SK-N-SH treated with all-trans-retinoic acid at 6 μM for 48 hours (cell line): ENCODE measurements at regions not wholly inside any gene's neighbourhood (a gene's known extent, or its start where the extent isn't known, plus 50 kb on each side); places are given as distances from the start of the nearest gene placed in this dataset.

ENCODE experiments used
- BACH2 ChIP-seq: fragments of 250-450 bp; sonication (Bioruptor Pico); IDR thresholded peaks from 2 replicates; pipeline ENCODE4 v1.9.0; 2021; ENCODE audit warnings: mild to moderate bottlenecking, borderline replicate concordance
- POU6F1 ChIP-seq: fragments of 250-450 bp; sonication (Bioruptor Pico); IDR thresholded peaks from 2 replicates; pipeline ENCODE4 v1.8.0; 2021; ENCODE audit warnings: low read depth, mild to moderate bottlenecking, moderate library complexity, borderline replicate concordance
- SNAI2 ChIP-seq: fragments of 250-450 bp; sonication (Bioruptor Pico); IDR thresholded peaks from 2 replicates; pipeline ENCODE4 v1.5.0; 2020; ENCODE audit warnings: mild to moderate bottlenecking, moderate library complexity
- ZNF565 ChIP-seq: fragments of 450-650 bp; formaldehyde crosslinking; conservative IDR thresholded peaks from 2 replicates; pipeline ENCODE4 v1.5.0; 2020; ENCODE audit warnings: low read depth, mild to moderate bottlenecking, moderate library complexity
- ZNF8 ChIP-seq: fragments of 450-650 bp; formaldehyde crosslinking; IDR thresholded peaks from 2 replicates; pipeline ENCODE4 v1.5.0; 2020; ENCODE audit warnings: mild to moderate bottlenecking, moderate library complexity
- TF ChIP-seq, protein P1 (sequence below): fragments of 250-450 bp; sonication (Bioruptor Pico); IDR thresholded peaks from 2 replicates; pipeline ENCODE4 v1.8.0; 2020; ENCODE audit warnings: mild to moderate bottlenecking, moderate library complexity, borderline replicate concordance
- TF ChIP-seq, protein P2 (sequence below): fragments of 250-450 bp; sonication (Bioruptor Pico); IDR thresholded peaks from 2 replicates; pipeline ENCODE4 v1.5.1; 2021; ENCODE audit warnings: mild to moderate bottlenecking, moderate library complexity

DNA sequence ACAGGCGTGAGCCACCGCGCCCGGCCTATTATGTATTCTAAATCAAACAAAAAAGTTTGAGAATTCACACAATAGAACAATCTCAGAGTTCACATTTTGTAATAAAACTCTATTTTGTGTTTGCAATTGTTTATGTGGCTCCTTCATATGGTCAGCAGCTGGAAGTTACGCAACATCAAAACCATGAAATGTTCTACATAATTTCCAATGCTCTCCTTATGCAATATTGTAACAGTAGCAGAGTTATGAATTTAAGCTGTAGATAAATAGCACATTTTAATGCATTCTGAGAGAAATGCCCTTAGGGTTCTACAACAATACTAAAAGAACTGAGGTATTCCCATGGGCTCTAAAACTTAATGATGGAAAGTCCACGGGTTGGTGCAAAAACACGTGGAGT is 62.3 kb upstream of the COL11A1 start:
- TF ChIP-seq, protein P1, sequence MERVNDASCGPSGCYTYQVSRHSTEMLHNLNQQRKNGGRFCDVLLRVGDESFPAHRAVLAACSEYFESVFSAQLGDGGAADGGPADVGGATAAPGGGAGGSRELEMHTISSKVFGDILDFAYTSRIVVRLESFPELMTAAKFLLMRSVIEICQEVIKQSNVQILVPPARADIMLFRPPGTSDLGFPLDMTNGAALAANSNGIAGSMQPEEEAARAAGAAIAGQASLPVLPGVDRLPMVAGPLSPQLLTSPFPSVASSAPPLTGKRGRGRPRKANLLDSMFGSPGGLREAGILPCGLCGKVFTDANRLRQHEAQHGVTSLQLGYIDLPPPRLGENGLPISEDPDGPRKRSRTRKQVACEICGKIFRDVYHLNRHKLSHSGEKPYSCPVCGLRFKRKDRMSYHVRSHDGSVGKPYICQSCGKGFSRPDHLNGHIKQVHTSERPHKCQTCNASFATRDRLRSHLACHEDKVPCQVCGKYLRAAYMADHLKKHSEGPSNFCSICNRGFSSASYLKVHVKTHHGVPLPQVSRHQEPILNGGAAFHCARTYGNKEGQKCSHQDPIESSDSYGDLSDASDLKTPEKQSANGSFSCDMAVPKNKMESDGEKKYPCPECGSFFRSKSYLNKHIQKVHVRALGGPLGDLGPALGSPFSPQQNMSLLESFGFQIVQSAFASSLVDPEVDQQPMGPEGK (CRISPR knock-in tag) = no peak
- TF ChIP-seq, protein P2, sequence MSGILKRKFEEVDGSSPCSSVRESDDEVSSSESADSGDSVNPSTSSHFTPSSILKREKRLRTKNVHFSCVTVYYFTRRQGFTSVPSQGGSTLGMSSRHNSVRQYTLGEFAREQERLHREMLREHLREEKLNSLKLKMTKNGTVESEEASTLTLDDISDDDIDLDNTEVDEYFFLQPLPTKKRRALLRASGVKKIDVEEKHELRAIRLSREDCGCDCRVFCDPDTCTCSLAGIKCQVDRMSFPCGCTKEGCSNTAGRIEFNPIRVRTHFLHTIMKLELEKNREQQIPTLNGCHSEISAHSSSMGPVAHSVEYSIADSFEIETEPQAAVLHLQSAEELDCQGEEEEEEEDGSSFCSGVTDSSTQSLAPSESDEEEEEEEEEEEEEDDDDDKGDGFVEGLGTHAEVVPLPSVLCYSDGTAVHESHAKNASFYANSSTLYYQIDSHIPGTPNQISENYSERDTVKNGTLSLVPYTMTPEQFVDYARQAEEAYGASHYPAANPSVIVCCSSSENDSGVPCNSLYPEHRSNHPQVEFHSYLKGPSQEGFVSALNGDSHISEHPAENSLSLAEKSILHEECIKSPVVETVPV (CRISPR knock-in tag) = no peak
- TF ChIP-seq POU6F1 (CRISPR knock-in tag) (no peak), SNAI2 (CRISPR knock-in tag) (no peak), ZNF565 (no peak), BACH2 (CRISPR knock-in tag) (no peak), ZNF8 (CRISPR knock-in tag) (no peak)
